ENCODE measurements at regions not wholly inside any gene's neighbourhood (a gene's known extent, or its start where the extent isn't known, plus 50 kb on each side); places are given as distances from the start of the nearest gene placed in this dataset.
"Not testable (repeated sequence)": the region's sequence is repeated elsewhere in the genome, so short reads cannot be mapped to it uniquely, and the experiment has no call there.

DNA sequence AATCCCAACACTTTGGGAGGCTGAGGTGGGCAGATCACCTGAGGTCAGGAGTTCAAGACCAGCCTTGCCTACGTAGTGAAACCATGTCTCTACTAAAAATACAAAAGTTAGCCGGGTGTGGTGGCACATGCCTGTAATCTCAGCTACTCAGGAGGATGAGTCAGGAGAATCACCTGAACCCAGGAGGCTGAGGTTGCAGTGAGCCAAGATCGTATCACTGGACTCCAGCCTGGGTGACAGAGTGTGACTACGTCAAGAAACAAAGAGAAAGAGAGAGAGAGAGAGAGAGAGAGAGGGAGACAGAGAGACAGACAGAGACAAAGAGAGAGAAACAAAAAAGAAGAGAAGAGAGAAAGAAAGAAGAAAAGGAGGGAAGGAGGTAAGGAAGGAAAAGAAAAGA, 454.0 kb upstream of the CHAC2 start:
- H3K4me1 Mint-ChIP-seq; H3K4me3 Mint-ChIP-seq; H3K27ac Mint-ChIP-seq; H3K36me3 Mint-ChIP-seq; H3K9me3 Mint-ChIP-seq (ENCODE audit: low read depth); DNase-seq; CTCF ChIA-PET; H3K27me3 Mint-ChIP-seq; ATAC-seq: not testable (repeated sequence)

DNA sequence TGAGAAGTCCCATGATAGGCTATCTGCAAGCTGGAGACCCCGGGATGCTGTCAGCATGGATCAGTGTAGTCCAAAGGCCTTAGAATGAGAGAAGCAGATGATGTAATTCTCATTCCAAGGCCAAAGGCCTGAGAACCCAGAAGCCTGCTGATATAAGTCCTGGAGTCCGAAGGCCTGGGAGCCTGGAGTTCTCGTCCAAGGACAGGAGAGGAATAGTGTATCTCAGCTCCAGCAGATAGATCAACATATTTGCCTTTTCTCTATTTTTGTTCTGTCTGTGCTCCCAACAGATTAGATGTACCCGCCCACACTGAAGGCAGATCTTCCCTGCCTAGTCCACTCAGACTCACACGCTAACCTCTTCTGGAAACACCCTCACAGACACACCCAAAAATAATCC, 454.9 kb upstream of the CHAC2 start:
- DNase-seq (no peak), ATAC-seq (no peak)
- H3K36me3 Mint-ChIP-seq, result no peaks in the 10 kb centered on the region
- H3K27ac Mint-ChIP-seq, result no peak overlapping the region
- no peaks in the 10 kb centered on the region for H3K4me1 Mint-ChIP-seq
- no peak overlapping the region for H3K4me3 Mint-ChIP-seq
- no peaks in the 10 kb centered on the region for H3K27me3 Mint-ChIP-seq
- CTCF ChIA-PET, result no interaction called here
- H3K9me3 Mint-ChIP-seq (ENCODE audit: low read depth), result no peaks in the 10 kb centered on the region

DNA sequence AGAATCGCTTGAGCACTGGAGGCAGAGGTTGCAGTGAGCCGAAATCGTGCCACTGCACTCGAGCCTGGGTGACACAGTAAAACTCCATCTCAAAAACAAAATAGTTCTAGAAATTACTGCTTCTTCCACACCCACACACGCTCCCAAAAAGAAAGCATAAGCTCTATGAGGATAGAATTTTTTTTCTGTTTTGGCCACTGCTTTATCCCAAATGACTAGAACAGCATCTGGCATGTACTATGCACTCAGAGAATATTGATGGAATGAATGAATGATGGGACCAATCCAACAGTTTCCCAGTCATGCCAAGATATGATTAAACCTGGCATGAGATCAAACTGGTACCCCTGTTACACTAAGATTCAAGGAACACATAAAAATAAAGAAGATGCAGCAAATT, 455.4 kb upstream of the CHAC2 start:
- no peaks in the 10 kb centered on the region for H3K36me3 Mint-ChIP-seq
- DNase-seq, result no peak
- no peaks in the 10 kb centered on the region for H3K27me3 Mint-ChIP-seq
- no peak for ATAC-seq
- no peak overlapping the region for H3K27ac Mint-ChIP-seq
- no peaks in the 10 kb centered on the region for H3K4me1 Mint-ChIP-seq
- no peak overlapping the region for H3K4me3 Mint-ChIP-seq
- H3K9me3 Mint-ChIP-seq (ENCODE audit: low read depth), result no peaks in the 10 kb centered on the region
- CTCF ChIA-PET, result no interaction called here

DNA sequence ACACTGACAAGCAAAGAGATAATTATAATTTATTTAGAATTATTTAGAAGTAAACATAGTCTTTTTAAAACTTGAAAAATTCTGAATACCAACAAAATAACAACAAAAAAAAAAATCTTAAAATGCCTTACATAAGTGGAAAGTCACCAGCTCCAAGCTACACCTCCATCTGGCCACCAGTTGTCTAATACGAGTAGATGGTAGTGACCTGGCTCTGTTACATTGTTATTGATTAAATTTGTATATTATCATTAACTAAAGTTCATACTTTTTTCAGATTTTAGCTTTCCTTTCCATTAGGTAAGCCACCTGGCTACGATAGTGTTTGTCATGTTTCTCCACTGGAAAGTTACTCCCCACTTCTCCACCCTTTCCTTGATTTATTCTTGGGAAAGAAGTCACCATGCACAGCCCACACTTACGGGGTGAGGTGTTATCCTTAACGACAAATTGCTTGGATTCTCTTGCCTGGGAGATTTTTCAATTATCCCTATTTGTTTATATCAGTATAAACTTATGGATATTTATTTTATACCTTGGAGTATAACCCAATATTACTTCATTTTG, 464.5 kb upstream of the CHAC2 start:
- DNase-seq (no peak), ATAC-seq (no peak)
- H3K27ac Mint-ChIP-seq, result no peak overlapping the region
- H3K36me3 Mint-ChIP-seq, result no peaks in the 10 kb centered on the region
- H3K4me1 Mint-ChIP-seq, result no peaks in the 10 kb centered on the region
- no peaks in the 10 kb centered on the region for H3K9me3 Mint-ChIP-seq (ENCODE audit: low read depth)
- CTCF ChIA-PET, result no interaction called here
- H3K4me3 Mint-ChIP-seq, result no peak overlapping the region
- H3K27me3 Mint-ChIP-seq, result no peaks in the 10 kb centered on the region

DNA sequence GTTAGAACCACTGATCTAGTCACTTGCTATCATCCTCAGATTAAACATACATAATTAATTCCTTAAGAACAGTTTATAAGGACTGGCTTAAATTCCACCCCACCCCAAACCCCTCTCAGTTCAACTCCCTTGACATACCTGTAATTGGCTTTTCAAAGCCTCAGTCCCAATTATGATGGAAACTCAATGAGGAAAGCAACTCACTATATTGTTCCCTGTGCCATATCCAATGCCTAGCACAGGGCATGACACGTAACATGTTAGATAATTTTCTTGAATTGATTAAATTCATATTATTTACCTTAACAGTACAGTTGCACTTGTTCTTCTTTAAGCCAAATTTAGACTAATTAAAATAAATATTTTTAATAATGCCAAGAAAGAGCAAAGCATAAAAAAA, 465.1 kb upstream of the CHAC2 start:
- Mint-ChIP-seq H3K4me3 (no peak overlapping the region), H3K36me3 (no peaks in the 10 kb centered on the region), H3K9me3 (ENCODE audit: low read depth) (no peaks in the 10 kb centered on the region), H3K27me3 (no peaks in the 10 kb centered on the region), H3K27ac (no peak overlapping the region), H3K4me1 (no peaks in the 10 kb centered on the region)
- CTCF ChIA-PET, result no interaction called here
- ATAC-seq, result no peak
- DNase-seq, result no peak

DNA sequence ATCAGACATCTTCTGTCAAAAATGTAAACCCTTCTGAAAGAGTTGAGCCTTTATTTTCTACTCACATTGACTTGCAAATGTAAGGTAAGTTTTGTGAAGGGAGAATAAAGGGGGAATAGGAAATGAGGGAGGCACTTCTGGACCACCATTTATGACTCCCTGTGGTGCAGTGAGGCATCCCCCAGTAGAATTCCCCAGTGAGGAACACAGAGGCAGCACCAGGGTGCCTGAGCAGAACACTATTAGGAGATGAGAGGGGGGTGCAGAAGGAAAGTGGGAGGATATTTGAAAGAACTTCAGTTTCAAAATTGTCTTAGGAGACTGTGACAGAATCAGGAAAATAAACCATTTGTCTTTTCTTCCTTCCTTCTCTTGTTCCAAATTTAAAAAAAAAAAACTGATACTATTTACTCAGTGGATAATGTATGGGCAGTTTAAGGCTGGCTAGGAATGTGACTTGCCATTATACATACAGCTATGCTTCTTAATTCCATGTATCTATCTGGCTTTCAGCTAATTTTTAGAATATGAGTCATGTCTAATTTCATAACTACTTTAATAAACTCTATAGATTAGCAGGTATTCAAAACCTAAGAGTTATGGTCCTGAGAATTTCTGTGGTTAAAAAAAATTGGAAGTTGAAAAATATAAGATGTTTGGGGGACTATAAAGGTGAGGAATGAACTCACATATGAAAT, 478.1 kb upstream of the CHAC2 start:
- no peak overlapping the region for H3K4me3 Mint-ChIP-seq
- DNase-seq, result no peak
- no peaks in the 10 kb centered on the region for H3K9me3 Mint-ChIP-seq (ENCODE audit: low read depth)
- H3K36me3 Mint-ChIP-seq, result no peaks in the 10 kb centered on the region
- H3K27ac Mint-ChIP-seq, result no peak overlapping the region
- H3K4me1 Mint-ChIP-seq, result no peaks in the 10 kb centered on the region
- H3K27me3 Mint-ChIP-seq, result no peaks in the 10 kb centered on the region
- no peak for ATAC-seq
- CTCF ChIA-PET, result no interaction called here

DNA sequence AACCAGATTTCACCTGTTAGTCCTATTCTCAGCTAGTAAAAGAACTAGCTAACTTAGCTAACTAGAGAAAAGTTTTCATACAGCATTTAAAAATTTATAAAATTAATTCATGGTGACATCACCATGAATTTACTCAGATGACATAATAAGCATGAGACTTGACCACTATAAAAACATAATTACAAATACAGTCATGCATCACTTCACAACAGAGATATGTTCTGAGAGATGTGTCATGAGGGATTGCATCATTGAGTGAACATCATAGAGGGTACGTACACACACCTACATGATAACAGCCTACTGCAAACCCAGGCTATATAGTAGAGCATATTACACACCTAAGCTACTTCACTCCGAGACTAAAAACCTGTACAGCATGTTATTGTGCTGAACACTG, 481.3 kb upstream of the CHAC2 start:
- CTCF ChIA-PET, result no interaction called here
- ATAC-seq, result no peak
- no peaks in the 10 kb centered on the region for H3K36me3 Mint-ChIP-seq
- H3K27me3 Mint-ChIP-seq, result no peaks in the 10 kb centered on the region
- no peaks in the 10 kb centered on the region for H3K4me1 Mint-ChIP-seq
- no peak overlapping the region for H3K27ac Mint-ChIP-seq
- H3K9me3 Mint-ChIP-seq (ENCODE audit: low read depth), result no peaks in the 10 kb centered on the region
- H3K4me3 Mint-ChIP-seq, result no peak overlapping the region
- no peak for DNase-seq

DNA sequence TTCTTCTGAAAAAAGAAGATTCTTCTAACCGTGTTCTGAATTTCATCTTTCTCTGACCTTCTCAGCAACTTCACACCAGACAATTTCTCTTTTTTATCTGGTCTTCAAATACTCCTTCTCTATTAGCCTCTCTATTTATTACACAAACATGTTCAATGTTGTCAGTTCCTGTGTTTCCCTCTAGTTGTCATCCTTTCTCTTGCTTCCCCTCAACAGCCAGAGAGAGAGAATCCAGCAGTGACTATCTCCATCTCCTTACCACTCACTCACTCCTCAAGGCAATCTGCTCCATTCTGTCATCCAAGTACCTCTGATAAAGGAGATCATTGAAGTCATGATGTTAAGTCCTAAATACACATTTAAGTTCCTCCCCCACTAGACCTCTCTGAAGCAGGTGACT, 491.9 kb upstream of the CHAC2 start:
- no peak for ATAC-seq
- H3K27me3 Mint-ChIP-seq, result no peaks in the 10 kb centered on the region
- H3K4me3 Mint-ChIP-seq, result no peak overlapping the region
- no peak overlapping the region for H3K27ac Mint-ChIP-seq
- no peaks in the 10 kb centered on the region for H3K4me1 Mint-ChIP-seq
- DNase-seq, result no peak
- CTCF ChIA-PET, result no interaction called here
- H3K36me3 Mint-ChIP-seq, result no peaks in the 10 kb centered on the region
- peaks cover 2% of the 10 kb centered on the region for H3K9me3 Mint-ChIP-seq (ENCODE audit: low read depth)

DNA sequence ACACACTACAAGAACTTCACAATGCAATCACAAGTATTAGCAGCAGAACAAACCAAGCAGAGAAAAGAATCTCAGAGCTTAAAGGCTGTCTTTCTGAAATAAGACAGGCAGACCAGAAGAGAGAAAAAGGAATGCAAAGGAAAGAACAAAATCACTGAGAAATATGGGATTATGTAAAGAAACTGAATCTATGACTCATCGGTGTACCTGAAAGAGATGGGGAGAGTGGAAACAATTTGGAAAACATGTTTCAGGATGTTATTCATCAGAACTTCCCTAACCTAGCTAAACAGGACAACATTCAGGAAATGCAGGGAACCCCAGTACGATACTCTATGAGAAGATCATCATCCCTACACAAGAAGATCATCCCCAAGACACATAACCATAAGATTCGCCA, 499.0 kb upstream of the CHAC2 start:
- ATAC-seq, result no peak
- no peak for DNase-seq
- no peaks in the 10 kb centered on the region for H3K4me1 Mint-ChIP-seq

DNA sequence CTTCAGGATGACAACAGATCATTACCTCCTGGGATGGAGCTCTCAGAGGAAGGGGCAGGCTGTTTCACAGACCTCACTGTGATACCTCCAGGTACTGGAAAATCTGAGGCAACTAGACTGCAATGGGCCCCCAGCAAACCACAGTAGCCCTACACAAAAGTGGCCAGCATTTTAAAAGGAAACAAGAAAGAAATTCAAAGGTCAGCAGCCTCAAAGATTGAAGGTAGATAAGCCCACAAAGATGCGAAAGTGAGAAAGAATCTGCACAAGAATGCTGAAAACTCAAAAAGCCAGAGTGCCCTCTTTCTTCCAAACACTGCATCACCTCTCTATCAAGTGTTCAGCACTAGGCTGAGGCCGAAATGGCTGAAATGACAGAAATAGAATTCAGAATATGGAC, 499.5 kb upstream of the CHAC2 start:
- DNase-seq, result no peak

More for the DNA sequence above, 499.0 kb upstream of the CHAC2 start:
- Mint-ChIP-seq H3K27me3 (no peaks in the 10 kb centered on the region), H3K27ac (no peak overlapping the region), H3K4me3 (no peak overlapping the region), H3K9me3 (ENCODE audit: low read depth) (no peaks in the 10 kb centered on the region), H3K36me3 (no peaks in the 10 kb centered on the region)
- CTCF ChIA-PET, result no interaction called here

DNA sequence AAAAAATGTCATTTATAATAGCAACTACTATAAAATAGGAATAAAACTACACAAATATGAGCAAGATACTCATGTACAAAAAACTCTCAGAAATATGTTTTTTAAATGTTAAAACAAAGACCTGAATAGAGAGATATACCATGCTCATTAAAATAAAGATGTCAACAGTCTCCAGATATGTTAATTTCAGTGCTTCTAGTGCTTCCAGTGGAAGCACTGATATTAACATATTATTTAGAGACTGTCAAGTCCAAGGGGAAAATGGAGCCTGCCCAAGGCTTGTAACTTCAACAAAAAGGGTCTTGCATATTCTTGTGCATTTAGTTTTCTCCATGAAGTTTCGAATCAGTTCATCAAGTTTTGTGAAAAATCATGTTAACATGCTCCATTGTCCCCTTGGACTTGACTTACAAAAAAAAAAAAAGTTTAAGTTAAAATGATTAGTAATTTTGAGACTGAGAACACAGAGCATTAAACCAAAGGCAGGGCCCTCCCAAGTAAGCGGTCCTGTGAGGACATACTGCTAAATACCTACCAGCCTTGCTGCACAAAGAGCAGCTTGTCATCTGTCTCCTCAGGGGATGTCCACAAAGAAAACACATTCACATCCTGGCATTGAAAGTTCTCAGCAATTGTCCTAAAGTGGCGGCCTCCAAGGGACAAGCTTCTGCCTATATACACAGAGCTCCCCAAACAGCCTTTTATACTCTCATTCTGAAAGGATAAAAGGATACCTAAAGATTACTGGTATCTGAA, 501.9 kb upstream of the CHAC2 start:
- ATAC-seq, result no peak

More for the DNA sequence above, 499.5 kb upstream of the CHAC2 start:
- no peak for ATAC-seq
- Mint-ChIP-seq H3K4me3 (no peak overlapping the region), H3K27ac (no peak overlapping the region), H3K27me3 (no peaks in the 10 kb centered on the region), H3K36me3 (no peaks in the 10 kb centered on the region), H3K9me3 (ENCODE audit: low read depth) (no peaks in the 10 kb centered on the region), H3K4me1 (no peaks in the 10 kb centered on the region)
- CTCF ChIA-PET, result no interaction called here

DNA sequence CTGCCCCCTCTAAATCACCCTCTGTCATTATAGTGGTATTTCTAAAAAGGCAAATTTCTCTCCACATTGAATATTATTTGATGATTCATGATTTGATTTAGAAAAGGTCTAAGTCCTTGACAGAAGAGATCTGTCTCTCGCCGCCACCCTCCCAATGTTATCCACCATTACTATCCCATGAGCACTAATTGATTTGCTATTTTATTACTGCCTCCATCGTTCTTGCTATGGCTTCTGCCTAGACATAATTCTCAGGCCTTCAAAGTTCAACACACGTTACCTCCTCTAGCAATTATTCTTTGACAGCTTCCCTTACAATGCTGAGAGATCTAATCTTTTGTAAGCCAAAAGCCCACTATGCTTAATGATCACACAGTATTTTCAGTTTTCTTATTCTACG, 507.0 kb upstream of the CHAC2 start:
- Mint-ChIP-seq H3K36me3 (no peaks in the 10 kb centered on the region), H3K9me3 (ENCODE audit: low read depth) (peaks cover 6% of the 10 kb centered on the region), H3K27me3 (no peaks in the 10 kb centered on the region), H3K4me1 (no peaks in the 10 kb centered on the region), H3K4me3 (no peak overlapping the region), H3K27ac (no peak overlapping the region)
- ATAC-seq (no peak), DNase-seq (no peak)
- CTCF ChIA-PET, result no interaction called here

More for the DNA sequence above, 501.9 kb upstream of the CHAC2 start:
- H3K27me3 Mint-ChIP-seq, result no peaks in the 10 kb centered on the region
- no peaks in the 10 kb centered on the region for H3K9me3 Mint-ChIP-seq (ENCODE audit: low read depth)
- H3K4me3 Mint-ChIP-seq, result no peak overlapping the region
- H3K36me3 Mint-ChIP-seq, result no peaks in the 10 kb centered on the region
- DNase-seq, result no peak
- no peaks in the 10 kb centered on the region for H3K4me1 Mint-ChIP-seq
- H3K27ac Mint-ChIP-seq, result no peak overlapping the region
- CTCF ChIA-PET, result no interaction called here

DNA sequence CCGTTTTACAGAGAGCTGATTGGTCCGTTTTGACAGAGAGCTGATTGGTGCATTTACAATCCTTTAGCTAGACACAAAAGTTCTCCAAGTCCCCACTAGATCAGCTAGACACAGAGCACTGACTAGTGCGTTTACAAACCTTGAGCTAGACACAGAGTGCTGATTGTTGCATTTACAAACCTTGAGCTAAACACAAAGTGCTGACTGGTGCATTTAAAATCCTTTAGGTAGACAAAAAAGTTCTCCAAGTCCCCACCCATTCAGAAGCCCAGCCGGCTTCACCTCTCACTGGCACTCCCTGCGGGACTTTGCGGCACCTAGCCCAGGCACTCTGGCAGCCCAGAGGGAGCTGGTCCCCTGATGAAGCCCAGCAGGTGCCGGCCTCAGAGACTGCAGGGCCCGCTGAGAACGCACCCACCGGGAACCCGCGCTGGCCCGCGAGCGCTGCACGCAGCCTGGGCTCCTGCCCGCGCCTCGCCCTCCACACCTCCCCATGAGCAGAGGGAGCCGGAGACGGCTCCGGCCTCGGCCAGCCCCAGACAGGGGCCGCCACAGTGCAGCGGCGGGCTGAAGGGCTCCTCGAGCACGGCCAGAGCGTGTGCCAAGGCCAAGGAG, 508.1 kb upstream of the CHAC2 start:
- CTCF ChIA-PET, result no interaction called here
- Mint-ChIP-seq H3K9me3 (ENCODE audit: low read depth) (peaks cover 6% of the 10 kb centered on the region), H3K27ac (no peak overlapping the region), H3K27me3 (no peaks in the 10 kb centered on the region), H3K4me1 (no peaks in the 10 kb centered on the region), H3K4me3 (no peak overlapping the region), H3K36me3 (no peaks in the 10 kb centered on the region)
- ATAC-seq, result no peak
- no peak for DNase-seq

DNA sequence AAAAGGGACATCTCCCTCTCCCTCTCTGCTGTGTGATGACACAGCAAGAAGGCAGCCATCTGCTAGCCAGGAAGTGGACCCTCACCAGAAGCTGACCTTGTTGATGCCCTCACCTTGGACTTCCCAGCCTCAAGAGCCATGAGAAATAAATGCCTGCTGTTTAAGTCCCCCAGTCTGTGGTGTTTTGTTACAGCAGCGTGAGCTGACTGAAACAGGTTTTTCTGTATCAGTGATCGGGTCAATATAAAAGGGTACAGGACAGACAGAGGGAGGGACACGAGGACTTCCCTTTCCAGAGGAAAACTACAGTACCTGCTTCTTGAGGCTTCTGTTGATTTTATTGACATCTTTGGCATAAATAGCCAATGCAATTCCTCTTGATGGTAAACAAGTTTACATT, 510.3 kb upstream of the CHAC2 start:
- DNase-seq, result no peak
- Mint-ChIP-seq H3K27me3 (no peaks in the 10 kb centered on the region), H3K4me3 (no peak overlapping the region), H3K27ac (no peak overlapping the region), H3K9me3 (ENCODE audit: low read depth) (peaks cover 6% of the 10 kb centered on the region), H3K36me3 (no peaks in the 10 kb centered on the region), H3K4me1 (no peaks in the 10 kb centered on the region)
- CTCF ChIA-PET, result no interaction called here
- ATAC-seq, result no peak
